WTC11 (cell line): ENCODE measurements at regions not wholly inside any gene's neighbourhood (a gene's known extent, or its start where the extent isn't known, plus 50 kb on each side); places are given as distances from the start of the nearest gene placed in this dataset.

Experiments used
- ATAC-seq: fragments of 200-7000 bp; cut with Tn5 transposase; 2 replicates; pipeline ENCODE4 v1.10.0; 2021; ENCODE audit warnings: mild to moderate bottlenecking, moderate library complexity
- CTCF ChIA-PET: fragments of 300-600 bp; sonication (Branson Sonifier 250); formaldehyde crosslinking; loops from one replicate; lab custom pipeline; 2021; ENCODE audit warnings: antibody characterized with exemption; lab: Charles Lee
- POLR2A ChIA-PET: fragments of 350-600 bp; sonication (Branson Sonifier 250); formaldehyde crosslinking; loops from one replicate; lab custom pipeline; 2021; ENCODE audit warnings: antibody characterized with exemption; lab: Charles Lee
- DNase-seq: peaks from one replicate; pipeline ENCODE4 v3.0.0; 2021; ENCODE audit warnings: low spot score
- H3K27ac Mint-ChIP-seq: 2 replicates; pipeline ENCODE4 v1.8.0; 2021; ENCODE audit warnings: mixed read lengths
- H3K27me3 Mint-ChIP-seq: 2 replicates; pipeline ENCODE4 v1.8.0; 2021; ENCODE audit warnings: low read depth, mild to moderate bottlenecking, moderate library complexity, mixed read lengths
- H3K36me3 Mint-ChIP-seq: 2 replicates; pipeline ENCODE4 v1.8.0; 2021; ENCODE audit warnings: mixed read lengths
- H3K4me1 Mint-ChIP-seq: 2 replicates; pipeline ENCODE4 v1.8.0; 2022; ENCODE audit warnings: mixed read lengths
- H3K4me3 Mint-ChIP-seq: 2 replicates; pipeline ENCODE4 v1.8.0; 2021; ENCODE audit warnings: mild to moderate bottlenecking, moderate library complexity, mixed read lengths
- H3K9me3 Mint-ChIP-seq: 2 replicates; pipeline ENCODE4 v1.8.0; 2021; ENCODE audit warnings: mixed read lengths
- ETV6 ChIP-seq: sonication (generic); formaldehyde crosslinking; IDR thresholded peaks from 2 replicates; pipeline ENCODE4 v1.8.1; 2022; ENCODE audit warnings: mild to moderate bottlenecking, missing genetic modification reagents
- JAZF1 ChIP-seq: fragments of 250-450 bp; sonication (Bioruptor Pico); IDR thresholded peaks from 2 replicates; pipeline ENCODE4 v1.9.0; 2021; ENCODE audit warnings: moderate library complexity, mild to moderate bottlenecking, inconsistent platforms
- NFATC4 ChIP-seq: fragments of 250-450 bp; sonication (Bioruptor Pico); IDR thresholded peaks from 2 replicates; pipeline ENCODE4 v1.9.0; 2021; ENCODE audit warnings: mild to moderate bottlenecking
- NFYB ChIP-seq: sonication (generic); formaldehyde crosslinking; conservative IDR thresholded peaks from 2 replicates; pipeline ENCODE4 v1.8.0; 2022; ENCODE audit warnings: low read depth, missing genetic modification reagents
- RELA ChIP-seq: sonication (generic); formaldehyde crosslinking; IDR thresholded peaks from 2 replicates; pipeline ENCODE4 v1.8.1; 2022; ENCODE audit warnings: missing genetic modification reagents, mild to moderate bottlenecking, borderline replicate concordance
- SMAD3 ChIP-seq: sonication (generic); formaldehyde crosslinking; IDR thresholded peaks from 2 replicates; pipeline ENCODE4 v1.8.0; 2022; ENCODE audit warnings: missing genetic modification reagents, mild to moderate bottlenecking, borderline replicate concordance
- SOX15 ChIP-seq: fragments of 250-450 bp; sonication (Bioruptor Pico); IDR thresholded peaks from 2 replicates; pipeline ENCODE4 v1.9.0; 2021; ENCODE audit warnings: mild to moderate bottlenecking
- ZNF232 ChIP-seq: sonication (generic); formaldehyde crosslinking; IDR thresholded peaks from 2 replicates; pipeline ENCODE4 v1.8.0; 2022; ENCODE audit warnings: mild to moderate bottlenecking, missing genetic modification reagents
- ZNF671 ChIP-seq: fragments of 250-450 bp; sonication (Bioruptor Pico); IDR thresholded peaks from 2 replicates; pipeline ENCODE4 v1.8.0; 2021; ENCODE audit warnings: mild to moderate bottlenecking
- TF ChIP-seq, protein P1 (sequence below): sonication (generic); formaldehyde crosslinking; IDR thresholded peaks from 2 replicates; pipeline ENCODE4 v1.8.1; 2023; ENCODE audit warnings: mild to moderate bottlenecking, missing genetic modification reagents, borderline replicate concordance
- TF ChIP-seq, protein P2 (sequence below): fragments of 200-600 bp; IDR thresholded peaks from 2 replicates; pipeline ENCODE4 v1.8.0; 2022; ENCODE audit warnings: antibody characterized with exemption
- TF ChIP-seq, protein P3 (sequence below): sonication (generic); formaldehyde crosslinking; IDR thresholded peaks from 2 replicates; pipeline ENCODE4 v1.8.1; 2022; ENCODE audit warnings: missing genetic modification reagents, borderline replicate concordance
- TF ChIP-seq, protein P4 (sequence below): fragments of 250-450 bp; sonication (Bioruptor Pico); IDR thresholded peaks from 2 replicates; pipeline ENCODE4 v1.9.0; 2021; ENCODE audit warnings: mild to moderate bottlenecking
- TF ChIP-seq, protein P5 (sequence below): sonication (generic); formaldehyde crosslinking; conservative IDR thresholded peaks from 2 replicates; pipeline ENCODE4 v1.8.1; 2023; ENCODE audit warnings: mild to moderate bottlenecking, low read depth, missing genetic modification reagents, moderate library complexity
- TF ChIP-seq, protein P6 (sequence below): sonication (generic); formaldehyde crosslinking; IDR thresholded peaks from 2 replicates; pipeline ENCODE4 v1.8.0; 2023; ENCODE audit warnings: mild to moderate bottlenecking, missing genetic modification reagents
- TF ChIP-seq, protein P7 (sequence below): sonication (generic); formaldehyde crosslinking; IDR thresholded peaks from 2 replicates; pipeline ENCODE4 v1.8.0; 2023; ENCODE audit warnings: missing genetic modification reagents, mild to moderate bottlenecking, borderline replicate concordance
- TF ChIP-seq, protein P8 (sequence below): sonication (generic); formaldehyde crosslinking; IDR thresholded peaks from 2 replicates; pipeline ENCODE4 v1.8.1; 2022; ENCODE audit warnings: low read depth, missing genetic modification reagents, borderline replicate concordance

DNA sequence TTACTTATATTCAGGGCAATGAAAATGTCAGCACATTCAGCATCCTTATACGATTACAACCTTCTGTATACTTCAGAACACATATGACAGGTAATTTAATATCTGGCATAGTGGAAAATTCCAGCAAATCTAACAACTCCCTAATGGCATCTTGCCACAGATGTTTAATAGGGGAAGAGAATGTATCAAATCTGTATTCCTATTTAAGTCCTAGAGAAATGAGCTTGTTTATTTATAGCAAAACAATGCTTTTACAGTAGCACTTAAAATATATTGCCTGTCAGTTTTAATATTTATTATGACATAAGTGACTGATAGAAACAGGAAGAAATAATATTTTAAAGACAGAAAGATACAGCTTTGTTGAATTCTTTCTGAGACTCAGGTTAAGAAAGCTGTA is 1101.8 kb upstream of the B3GALT2 start (continued):
- TF ChIP-seq, protein P1, sequence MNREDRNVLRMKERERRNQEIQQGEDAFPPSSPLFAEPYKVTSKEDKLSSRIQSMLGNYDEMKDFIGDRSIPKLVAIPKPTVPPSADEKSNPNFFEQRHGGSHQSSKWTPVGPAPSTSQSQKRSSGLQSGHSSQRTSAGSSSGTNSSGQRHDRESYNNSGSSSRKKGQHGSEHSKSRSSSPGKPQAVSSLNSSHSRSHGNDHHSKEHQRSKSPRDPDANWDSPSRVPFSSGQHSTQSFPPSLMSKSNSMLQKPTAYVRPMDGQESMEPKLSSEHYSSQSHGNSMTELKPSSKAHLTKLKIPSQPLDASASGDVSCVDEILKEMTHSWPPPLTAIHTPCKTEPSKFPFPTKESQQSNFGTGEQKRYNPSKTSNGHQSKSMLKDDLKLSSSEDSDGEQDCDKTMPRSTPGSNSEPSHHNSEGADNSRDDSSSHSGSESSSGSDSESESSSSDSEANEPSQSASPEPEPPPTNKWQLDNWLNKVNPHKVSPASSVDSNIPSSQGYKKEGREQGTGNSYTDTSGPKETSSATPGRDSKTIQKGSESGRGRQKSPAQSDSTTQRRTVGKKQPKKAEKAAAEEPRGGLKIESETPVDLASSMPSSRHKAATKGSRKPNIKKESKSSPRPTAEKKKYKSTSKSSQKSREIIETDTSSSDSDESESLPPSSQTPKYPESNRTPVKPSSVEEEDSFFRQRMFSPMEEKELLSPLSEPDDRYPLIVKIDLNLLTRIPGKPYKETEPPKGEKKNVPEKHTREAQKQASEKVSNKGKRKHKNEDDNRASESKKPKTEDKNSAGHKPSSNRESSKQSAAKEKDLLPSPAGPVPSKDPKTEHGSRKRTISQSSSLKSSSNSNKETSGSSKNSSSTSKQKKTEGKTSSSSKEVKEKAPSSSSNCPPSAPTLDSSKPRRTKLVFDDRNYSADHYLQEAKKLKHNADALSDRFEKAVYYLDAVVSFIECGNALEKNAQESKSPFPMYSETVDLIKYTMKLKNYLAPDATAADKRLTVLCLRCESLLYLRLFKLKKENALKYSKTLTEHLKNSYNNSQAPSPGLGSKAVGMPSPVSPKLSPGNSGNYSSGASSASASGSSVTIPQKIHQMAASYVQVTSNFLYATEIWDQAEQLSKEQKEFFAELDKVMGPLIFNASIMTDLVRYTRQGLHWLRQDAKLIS = no peak
- TF ChIP-seq NFATC4 (CRISPR knock-in tag) = no peak
- TF ChIP-seq, protein P2, sequence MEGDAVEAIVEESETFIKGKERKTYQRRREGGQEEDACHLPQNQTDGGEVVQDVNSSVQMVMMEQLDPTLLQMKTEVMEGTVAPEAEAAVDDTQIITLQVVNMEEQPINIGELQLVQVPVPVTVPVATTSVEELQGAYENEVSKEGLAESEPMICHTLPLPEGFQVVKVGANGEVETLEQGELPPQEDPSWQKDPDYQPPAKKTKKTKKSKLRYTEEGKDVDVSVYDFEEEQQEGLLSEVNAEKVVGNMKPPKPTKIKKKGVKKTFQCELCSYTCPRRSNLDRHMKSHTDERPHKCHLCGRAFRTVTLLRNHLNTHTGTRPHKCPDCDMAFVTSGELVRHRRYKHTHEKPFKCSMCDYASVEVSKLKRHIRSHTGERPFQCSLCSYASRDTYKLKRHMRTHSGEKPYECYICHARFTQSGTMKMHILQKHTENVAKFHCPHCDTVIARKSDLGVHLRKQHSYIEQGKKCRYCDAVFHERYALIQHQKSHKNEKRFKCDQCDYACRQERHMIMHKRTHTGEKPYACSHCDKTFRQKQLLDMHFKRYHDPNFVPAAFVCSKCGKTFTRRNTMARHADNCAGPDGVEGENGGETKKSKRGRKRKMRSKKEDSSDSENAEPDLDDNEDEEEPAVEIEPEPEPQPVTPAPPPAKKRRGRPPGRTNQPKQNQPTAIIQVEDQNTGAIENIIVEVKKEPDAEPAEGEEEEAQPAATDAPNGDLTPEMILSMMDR = no peak
- TF ChIP-seq, protein P3, sequence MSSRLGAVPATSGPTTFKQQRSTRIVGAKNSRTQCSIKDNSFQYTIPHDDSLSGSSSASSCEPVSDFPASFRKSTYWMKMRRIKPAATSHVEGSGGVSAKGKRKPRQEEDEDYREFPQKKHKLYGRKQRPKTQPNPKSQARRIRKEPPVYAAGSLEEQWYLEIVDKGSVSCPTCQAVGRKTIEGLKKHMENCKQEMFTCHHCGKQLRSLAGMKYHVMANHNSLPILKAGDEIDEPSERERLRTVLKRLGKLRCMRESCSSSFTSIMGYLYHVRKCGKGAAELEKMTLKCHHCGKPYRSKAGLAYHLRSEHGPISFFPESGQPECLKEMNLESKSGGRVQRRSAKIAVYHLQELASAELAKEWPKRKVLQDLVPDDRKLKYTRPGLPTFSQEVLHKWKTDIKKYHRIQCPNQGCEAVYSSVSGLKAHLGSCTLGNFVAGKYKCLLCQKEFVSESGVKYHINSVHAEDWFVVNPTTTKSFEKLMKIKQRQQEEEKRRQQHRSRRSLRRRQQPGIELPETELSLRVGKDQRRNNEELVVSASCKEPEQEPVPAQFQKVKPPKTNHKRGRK (CRISPR knock-in tag) = no peak
- TF ChIP-seq SMAD3 (CRISPR knock-in tag) = no peak
- TF ChIP-seq RELA (CRISPR knock-in tag) = no peak
- TF ChIP-seq, protein P4, sequence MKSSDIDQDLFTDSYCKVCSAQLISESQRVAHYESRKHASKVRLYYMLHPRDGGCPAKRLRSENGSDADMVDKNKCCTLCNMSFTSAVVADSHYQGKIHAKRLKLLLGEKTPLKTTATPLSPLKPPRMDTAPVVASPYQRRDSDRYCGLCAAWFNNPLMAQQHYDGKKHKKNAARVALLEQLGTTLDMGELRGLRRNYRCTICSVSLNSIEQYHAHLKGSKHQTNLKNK = no peak
- TF ChIP-seq ETV6 (CRISPR knock-in tag) = no peak
- TF ChIP-seq ZNF232 (CRISPR knock-in tag) = no peak
- no peak for TF ChIP-seq JAZF1 (CRISPR knock-in tag)
- TF ChIP-seq, protein P5, sequence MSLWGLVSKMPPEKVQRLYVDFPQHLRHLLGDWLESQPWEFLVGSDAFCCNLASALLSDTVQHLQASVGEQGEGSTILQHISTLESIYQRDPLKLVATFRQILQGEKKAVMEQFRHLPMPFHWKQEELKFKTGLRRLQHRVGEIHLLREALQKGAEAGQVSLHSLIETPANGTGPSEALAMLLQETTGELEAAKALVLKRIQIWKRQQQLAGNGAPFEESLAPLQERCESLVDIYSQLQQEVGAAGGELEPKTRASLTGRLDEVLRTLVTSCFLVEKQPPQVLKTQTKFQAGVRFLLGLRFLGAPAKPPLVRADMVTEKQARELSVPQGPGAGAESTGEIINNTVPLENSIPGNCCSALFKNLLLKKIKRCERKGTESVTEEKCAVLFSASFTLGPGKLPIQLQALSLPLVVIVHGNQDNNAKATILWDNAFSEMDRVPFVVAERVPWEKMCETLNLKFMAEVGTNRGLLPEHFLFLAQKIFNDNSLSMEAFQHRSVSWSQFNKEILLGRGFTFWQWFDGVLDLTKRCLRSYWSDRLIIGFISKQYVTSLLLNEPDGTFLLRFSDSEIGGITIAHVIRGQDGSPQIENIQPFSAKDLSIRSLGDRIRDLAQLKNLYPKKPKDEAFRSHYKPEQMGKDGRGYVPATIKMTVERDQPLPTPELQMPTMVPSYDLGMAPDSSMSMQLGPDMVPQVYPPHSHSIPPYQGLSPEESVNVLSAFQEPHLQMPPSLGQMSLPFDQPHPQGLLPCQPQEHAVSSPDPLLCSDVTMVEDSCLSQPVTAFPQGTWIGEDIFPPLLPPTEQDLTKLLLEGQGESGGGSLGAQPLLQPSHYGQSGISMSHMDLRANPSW (CRISPR knock-in tag) = no peak

DNA sequence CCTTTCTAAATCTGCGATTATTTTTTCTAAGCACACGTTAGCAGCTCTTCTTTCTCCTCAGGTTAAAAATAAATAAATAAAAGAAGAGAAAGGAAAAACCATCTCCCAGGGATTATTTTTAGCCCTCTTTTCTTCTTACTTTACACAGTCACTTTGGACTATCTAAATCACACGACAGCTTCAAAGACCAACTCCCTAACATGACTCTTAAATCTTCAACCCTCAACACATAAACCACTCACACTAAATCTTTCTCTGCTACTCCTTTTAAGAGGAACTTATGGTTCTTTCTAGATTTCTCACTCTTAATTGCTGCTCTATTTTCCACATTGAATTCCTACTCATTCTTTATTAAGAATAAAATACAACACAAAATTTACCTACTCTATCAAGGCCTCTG is 1095.0 kb upstream of the B3GALT2 start:
- ATAC-seq (no peak), DNase-seq (no peak)
- H3K36me3 Mint-ChIP-seq = no peaks in the 10 kb centered on the region
- H3K4me3 Mint-ChIP-seq = no peak overlapping the region
- no peak overlapping the region for H3K27ac Mint-ChIP-seq
- no peaks in the 10 kb centered on the region for H3K9me3 Mint-ChIP-seq
- peaks cover 5% of the 10 kb centered on the region; the same call in 1 of the 2 replicates for H3K4me1 Mint-ChIP-seq
- CTCF ChIA-PET = no interaction called here
- H3K27me3 Mint-ChIP-seq = no peaks in the 10 kb centered on the region
- POLR2A ChIA-PET = no interaction called here
- TF ChIP-seq NFYB (CRISPR knock-in tag) = no peak
- no peak for TF ChIP-seq RELA (CRISPR knock-in tag)
- TF ChIP-seq SOX15 (CRISPR knock-in tag) = no peak
- TF ChIP-seq, protein P6, sequence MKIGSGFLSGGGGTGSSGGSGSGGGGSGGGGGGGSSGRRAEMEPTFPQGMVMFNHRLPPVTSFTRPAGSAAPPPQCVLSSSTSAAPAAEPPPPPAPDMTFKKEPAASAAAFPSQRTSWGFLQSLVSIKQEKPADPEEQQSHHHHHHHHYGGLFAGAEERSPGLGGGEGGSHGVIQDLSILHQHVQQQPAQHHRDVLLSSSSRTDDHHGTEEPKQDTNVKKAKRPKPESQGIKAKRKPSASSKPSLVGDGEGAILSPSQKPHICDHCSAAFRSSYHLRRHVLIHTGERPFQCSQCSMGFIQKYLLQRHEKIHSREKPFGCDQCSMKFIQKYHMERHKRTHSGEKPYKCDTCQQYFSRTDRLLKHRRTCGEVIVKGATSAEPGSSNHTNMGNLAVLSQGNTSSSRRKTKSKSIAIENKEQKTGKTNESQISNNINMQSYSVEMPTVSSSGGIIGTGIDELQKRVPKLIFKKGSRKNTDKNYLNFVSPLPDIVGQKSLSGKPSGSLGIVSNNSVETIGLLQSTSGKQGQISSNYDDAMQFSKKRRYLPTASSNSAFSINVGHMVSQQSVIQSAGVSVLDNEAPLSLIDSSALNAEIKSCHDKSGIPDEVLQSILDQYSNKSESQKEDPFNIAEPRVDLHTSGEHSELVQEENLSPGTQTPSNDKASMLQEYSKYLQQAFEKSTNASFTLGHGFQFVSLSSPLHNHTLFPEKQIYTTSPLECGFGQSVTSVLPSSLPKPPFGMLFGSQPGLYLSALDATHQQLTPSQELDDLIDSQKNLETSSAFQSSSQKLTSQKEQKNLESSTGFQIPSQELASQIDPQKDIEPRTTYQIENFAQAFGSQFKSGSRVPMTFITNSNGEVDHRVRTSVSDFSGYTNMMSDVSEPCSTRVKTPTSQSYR (CRISPR knock-in tag) = no peak
- TF ChIP-seq, protein P7, sequence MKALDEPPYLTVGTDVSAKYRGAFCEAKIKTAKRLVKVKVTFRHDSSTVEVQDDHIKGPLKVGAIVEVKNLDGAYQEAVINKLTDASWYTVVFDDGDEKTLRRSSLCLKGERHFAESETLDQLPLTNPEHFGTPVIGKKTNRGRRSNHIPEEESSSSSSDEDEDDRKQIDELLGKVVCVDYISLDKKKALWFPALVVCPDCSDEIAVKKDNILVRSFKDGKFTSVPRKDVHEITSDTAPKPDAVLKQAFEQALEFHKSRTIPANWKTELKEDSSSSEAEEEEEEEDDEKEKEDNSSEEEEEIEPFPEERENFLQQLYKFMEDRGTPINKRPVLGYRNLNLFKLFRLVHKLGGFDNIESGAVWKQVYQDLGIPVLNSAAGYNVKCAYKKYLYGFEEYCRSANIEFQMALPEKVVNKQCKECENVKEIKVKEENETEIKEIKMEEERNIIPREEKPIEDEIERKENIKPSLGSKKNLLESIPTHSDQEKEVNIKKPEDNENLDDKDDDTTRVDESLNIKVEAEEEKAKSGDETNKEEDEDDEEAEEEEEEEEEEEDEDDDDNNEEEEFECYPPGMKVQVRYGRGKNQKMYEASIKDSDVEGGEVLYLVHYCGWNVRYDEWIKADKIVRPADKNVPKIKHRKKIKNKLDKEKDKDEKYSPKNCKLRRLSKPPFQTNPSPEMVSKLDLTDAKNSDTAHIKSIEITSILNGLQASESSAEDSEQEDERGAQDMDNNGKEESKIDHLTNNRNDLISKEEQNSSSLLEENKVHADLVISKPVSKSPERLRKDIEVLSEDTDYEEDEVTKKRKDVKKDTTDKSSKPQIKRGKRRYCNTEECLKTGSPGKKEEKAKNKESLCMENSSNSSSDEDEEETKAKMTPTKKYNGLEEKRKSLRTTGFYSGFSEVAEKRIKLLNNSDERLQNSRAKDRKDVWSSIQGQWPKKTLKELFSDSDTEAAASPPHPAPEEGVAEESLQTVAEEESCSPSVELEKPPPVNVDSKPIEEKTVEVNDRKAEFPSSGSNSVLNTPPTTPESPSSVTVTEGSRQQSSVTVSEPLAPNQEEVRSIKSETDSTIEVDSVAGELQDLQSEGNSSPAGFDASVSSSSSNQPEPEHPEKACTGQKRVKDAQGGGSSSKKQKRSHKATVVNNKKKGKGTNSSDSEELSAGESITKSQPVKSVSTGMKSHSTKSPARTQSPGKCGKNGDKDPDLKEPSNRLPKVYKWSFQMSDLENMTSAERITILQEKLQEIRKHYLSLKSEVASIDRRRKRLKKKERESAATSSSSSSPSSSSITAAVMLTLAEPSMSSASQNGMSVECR (CRISPR knock-in tag) = no peak
- TF ChIP-seq, protein P8, sequence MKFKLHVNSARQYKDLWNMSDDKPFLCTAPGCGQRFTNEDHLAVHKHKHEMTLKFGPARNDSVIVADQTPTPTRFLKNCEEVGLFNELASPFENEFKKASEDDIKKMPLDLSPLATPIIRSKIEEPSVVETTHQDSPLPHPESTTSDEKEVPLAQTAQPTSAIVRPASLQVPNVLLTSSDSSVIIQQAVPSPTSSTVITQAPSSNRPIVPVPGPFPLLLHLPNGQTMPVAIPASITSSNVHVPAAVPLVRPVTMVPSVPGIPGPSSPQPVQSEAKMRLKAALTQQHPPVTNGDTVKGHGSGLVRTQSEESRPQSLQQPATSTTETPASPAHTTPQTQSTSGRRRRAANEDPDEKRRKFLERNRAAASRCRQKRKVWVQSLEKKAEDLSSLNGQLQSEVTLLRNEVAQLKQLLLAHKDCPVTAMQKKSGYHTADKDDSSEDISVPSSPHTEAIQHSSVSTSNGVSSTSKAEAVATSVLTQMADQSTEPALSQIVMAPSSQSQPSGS (CRISPR knock-in tag) = no peak
- no peak for TF ChIP-seq ZNF671 (CRISPR knock-in tag)
